SK-N-SH treated with all-trans-retinoic acid at 6 μM for 48 hours (cell line): ENCODE measurements at regions not wholly inside any gene's neighbourhood (a gene's known extent, or its start where the extent isn't known, plus 50 kb on each side); places are given as distances from the start of the nearest gene placed in this dataset.

Experiments
- CSRNP3 ChIP-seq: fragments of 250-450 bp; sonication (Bioruptor Pico); IDR thresholded peaks from 2 replicates; pipeline ENCODE4 v1.5.1; 2021; ENCODE audit warnings: mild to moderate bottlenecking, moderate library complexity
- GLIS3 ChIP-seq: fragments of 250-450 bp; sonication (Bioruptor Pico); IDR thresholded peaks from 2 replicates; pipeline ENCODE4 v1.5.0; 2020; ENCODE audit warnings: mild to moderate bottlenecking, moderate library complexity
- PATZ1 ChIP-seq: fragments of 250-450 bp; sonication (Bioruptor Pico); IDR thresholded peaks from 2 replicates; pipeline ENCODE4 v1.8.0; 2020; ENCODE audit warnings: mild to moderate bottlenecking, moderate library complexity, borderline replicate concordance
- PPARA ChIP-seq: fragments of 250-450 bp; sonication (Bioruptor Pico); IDR thresholded peaks from 2 replicates; pipeline ENCODE4 v1.5.0; 2020; ENCODE audit warnings: mild to moderate bottlenecking, borderline replicate concordance
- RARB ChIP-seq: fragments of 250-450 bp; sonication (Bioruptor Pico); IDR thresholded peaks from 2 replicates; pipeline ENCODE4 v1.8.0; 2021; ENCODE audit warnings: mild to moderate bottlenecking, moderate library complexity
- SNAI2 ChIP-seq: fragments of 250-450 bp; sonication (Bioruptor Pico); IDR thresholded peaks from 2 replicates; pipeline ENCODE4 v1.5.0; 2020; ENCODE audit warnings: mild to moderate bottlenecking, moderate library complexity
- TSHZ2 ChIP-seq: fragments of 250-450 bp; sonication (Bioruptor Pico); IDR thresholded peaks from 2 replicates; pipeline ENCODE4 v1.5.0; 2020; ENCODE audit warnings: mild to moderate bottlenecking, moderate library complexity
- ZFP3 ChIP-seq: fragments of 250-450 bp; sonication (Bioruptor Pico); IDR thresholded peaks from 2 replicates; pipeline ENCODE4 v1.5.0; 2020; ENCODE audit warnings: mild to moderate bottlenecking, moderate library complexity
- ZFP30 ChIP-seq: fragments of 450-650 bp; formaldehyde crosslinking; IDR thresholded peaks from 2 replicates; pipeline ENCODE4 v1.5.0; 2022; ENCODE audit warnings: mild to moderate bottlenecking, moderate library complexity
- ZNF565 ChIP-seq: fragments of 450-650 bp; formaldehyde crosslinking; conservative IDR thresholded peaks from 2 replicates; pipeline ENCODE4 v1.5.0; 2020; ENCODE audit warnings: low read depth, mild to moderate bottlenecking, moderate library complexity
- ZNF8 ChIP-seq: fragments of 450-650 bp; formaldehyde crosslinking; IDR thresholded peaks from 2 replicates; pipeline ENCODE4 v1.5.0; 2020; ENCODE audit warnings: mild to moderate bottlenecking, moderate library complexity

- no peak for TF ChIP-seq GLIS3 (CRISPR knock-in tag)
- TF ChIP-seq PATZ1: no peak
- TF ChIP-seq ZFP30 (CRISPR knock-in tag): no peak
- no peak for TF ChIP-seq ZNF8 (CRISPR knock-in tag)
- no peak for TF ChIP-seq TSHZ2
- TF ChIP-seq PPARA (CRISPR knock-in tag): no peak
- TF ChIP-seq CSRNP3 (CRISPR knock-in tag): no peak
- no peak for TF ChIP-seq ZNF565 (CRISPR knock-in tag)
- no peak for TF ChIP-seq ZFP3 (CRISPR knock-in tag)
- TF ChIP-seq SNAI2 (CRISPR knock-in tag): no peak
- TF ChIP-seq RARB (CRISPR knock-in tag): no peak
These were observed 444.4 kb upstream of the ATP2B1 start for GRCh38 chr12:90152897-90153624.
